NCI-H1694 (cell line): ENCODE measurements at regions not wholly inside any gene's neighbourhood (a gene's known extent, or its start where the extent isn't known, plus 50 kb on each side); places are given as distances from the start of the nearest gene placed in this dataset.
"Not testable (repeated sequence)": the region's sequence is repeated elsewhere in the genome, so short reads cannot be mapped to it uniquely, and the experiment has no call there.

Source experiments
- DNase-seq: peaks from one replicate; lab custom pipeline; 2025; lab: John Stamatoyannopoulos, UW

DNA sequence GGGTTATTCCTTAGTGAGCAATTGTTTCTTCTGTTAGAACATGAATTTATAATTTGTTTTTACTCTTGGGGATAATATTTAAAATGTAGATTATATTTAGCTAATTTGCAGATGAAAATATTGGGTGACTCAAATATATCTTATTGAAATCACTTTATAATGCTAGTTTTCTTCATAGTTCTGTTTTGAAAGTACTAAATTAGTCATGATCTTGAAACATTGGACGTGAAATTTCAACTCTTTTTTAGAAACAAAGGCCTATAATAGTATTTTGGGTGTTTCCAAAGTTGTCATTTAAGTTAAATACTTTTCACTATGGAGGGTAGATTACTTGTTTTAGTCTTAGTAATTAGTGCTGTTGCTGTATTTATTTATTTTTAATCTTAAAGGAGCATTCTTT lies 250.9 kb downstream of the UTRN start:
- DNase-seq: no peak

DNA sequence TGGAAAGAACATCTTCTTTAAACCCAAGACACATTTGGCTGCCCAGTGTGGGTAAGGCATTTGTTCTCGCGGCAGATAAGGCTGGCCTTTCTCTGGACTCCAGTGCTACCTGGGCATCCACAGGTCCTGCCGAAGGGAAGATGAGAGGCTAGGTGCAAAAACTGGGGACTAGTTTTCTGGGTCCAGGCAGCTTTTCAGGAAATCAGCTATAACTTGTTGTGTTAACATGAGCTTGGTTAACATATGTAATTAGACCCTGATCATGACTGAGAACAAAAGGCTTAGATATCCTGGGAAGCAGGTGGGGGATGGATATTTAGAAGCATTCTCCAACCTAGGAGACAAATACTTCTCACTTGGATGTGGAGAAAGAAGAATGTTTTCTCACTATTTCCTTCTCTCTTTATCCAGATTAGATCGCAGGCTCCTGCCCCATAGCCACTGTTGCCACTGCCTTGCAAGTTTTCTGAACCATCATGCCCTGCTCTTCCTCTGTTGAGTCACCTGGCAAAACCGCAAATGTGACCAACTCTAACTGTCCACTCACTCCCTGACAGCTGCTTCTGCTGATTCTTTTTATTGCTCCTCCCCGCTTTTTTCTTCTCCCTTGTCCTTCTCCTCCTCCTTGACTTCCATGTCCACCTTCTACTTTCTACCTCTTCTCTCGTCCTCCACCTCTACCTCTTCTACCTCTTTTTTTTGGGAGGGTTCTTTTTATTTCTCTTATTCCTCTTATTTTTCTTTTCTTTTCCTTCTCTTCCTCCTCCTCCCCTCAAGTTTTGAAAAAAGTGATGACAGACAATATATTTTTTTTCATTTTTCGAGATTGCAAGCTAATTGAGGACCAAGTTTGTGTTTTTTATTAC lies 258.1 kb downstream of the UTRN start:
- DNase-seq: no peak

DNA sequence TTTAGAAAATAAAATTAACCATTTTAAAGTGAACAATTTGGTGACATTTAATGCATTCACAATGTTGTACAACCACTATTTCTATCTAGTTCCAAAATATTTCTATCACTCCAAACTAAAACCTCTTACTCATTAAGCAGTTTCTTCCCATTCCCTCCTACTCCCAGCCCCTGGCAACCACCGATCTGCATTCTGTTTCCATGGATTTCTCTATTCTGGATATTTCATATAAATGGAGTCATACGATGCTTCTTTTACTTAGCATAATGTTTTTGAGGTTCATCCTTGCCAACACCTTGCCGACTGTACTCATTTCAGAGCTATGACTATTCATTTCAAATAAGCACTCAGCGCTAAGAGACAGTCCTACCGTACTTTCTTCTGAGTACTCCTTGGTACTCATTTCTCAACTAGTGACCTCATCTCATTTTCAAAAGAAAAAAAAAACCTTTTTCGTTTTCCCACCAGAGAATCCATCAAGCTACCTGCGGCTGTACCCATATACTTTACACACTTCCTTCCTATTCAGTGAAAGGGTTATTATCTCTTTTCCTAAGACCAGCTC lies 259.2 kb downstream of the UTRN start:
- no peak for DNase-seq

- no peak for DNase-seq
Measured at GRCh38 chr6:144546807-144547206, 261.7 kb downstream of the UTRN start.

DNA sequence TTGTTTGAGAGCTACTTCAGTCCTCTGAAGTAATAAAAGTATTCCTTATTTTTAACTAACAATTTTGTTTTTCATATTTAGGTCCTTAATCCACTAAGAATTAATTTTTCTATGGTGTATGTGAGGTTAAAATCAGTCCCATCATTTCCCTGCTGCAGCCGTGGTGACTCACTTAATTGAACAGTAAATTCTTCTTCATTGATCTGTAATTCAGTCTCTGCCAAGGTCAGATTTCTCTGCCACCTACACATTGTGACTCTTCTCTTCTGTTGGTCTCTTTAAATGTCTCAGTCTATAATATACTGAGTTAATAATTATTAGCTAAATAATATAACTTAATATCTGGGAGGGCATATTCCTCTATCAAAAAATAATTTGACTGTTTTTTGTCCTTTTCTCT lies 262.3 kb downstream of the UTRN start:
- DNase-seq: no peak

GRCh38 chr6:144548536-144548935 lies 263.4 kb downstream of the UTRN start:
- no peak for DNase-seq

DNA sequence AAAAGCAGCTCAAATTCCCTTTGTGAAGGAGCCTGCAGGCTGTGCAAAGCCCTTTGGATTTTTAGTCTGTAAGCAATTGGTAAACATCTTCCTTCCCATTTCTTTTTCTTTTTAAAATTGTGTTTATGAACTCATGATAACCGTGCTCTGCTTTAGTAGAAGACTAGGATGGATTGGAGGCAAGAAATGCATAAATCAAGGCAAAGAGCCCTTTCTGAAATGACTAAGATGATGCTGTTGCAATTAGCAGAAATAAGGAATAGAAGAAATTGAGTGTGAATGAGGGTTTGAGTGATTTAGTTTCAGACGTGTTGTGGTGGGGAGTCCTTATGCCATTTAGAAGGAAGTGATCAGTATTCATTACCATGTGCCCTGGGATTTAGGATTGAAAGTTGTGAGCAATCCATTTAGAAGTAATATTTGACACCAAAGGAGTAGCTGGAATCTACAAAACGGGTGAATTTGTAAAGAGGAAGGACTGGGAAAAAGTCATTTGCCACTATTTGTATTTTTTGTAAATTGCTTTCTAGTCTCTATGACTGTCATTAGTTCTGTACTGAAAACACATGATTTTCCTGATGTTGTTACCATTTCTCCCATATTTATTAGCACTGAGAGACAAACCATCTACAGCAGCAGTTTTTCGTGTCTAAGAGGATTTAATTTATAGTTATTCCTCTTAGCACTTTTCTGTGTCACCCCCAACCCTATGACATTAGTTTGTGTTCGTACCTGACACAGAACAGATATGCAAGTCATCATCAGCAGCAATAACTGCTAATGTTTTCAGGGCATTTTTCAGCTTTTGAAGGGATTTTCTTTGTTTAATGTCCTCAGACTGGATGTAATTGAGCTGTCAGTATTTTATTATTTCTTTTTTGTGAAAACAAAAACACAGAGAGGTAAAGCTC lies 265.0 kb downstream of the UTRN start:
- no peak for DNase-seq

- no peak for DNase-seq
Measured at GRCh38 chr6:144551339-144551738, 266.2 kb downstream of the UTRN start.

DNA sequence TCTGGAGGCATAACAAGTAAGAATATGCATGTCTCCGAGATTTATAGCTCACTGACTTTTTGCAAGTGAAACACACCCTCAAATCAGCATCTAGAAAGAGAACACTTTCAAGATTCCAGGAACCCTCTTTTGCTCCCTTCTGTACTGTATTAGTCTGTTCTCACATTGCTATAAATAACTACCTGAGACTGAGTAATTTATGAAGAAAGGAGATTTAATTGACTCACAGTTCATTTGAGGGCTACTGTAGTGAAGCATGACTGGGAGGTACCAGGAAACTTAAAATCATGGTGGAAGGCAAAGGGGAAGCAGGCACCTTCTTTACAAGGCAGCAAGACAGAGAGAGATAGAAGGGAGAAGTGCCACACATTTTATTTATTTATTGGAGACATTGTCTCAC lies 269.9 kb downstream of the UTRN start:
- no peak for DNase-seq

DNA sequence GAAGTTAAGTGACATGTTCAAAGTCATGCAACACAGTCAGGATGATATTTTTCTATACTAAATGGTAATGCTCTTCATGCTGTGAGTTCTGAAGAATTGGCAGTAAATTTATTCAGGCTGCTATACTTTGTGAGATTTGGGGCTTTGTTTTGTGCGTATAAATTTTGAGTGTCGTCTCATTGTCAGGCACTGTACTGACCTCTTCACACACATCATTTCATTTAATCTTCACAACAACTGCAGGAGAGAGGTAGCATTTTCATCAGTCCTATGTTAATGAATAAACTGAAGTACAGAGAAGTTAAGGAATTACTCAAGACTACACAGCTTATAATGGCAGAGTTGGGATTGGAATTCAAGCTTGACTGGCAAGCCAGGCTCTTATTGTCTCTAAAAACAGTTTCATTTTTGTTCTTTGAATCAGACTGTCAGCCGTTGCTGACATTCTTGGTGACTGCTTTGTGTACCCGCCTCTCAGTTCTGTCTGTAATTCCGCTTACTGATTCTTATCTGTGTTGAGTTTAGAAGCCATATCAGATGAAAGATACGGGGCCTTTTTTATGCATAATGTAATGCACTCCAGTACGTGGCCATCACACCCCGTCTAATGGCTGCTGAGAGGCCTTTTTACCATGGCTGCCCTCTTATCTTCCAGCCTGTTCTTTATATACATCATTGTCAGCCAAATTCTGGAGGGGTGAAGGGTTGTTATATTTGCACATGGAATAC lies 274.9 kb downstream of the UTRN start:
- DNase-seq: no peak

DNA sequence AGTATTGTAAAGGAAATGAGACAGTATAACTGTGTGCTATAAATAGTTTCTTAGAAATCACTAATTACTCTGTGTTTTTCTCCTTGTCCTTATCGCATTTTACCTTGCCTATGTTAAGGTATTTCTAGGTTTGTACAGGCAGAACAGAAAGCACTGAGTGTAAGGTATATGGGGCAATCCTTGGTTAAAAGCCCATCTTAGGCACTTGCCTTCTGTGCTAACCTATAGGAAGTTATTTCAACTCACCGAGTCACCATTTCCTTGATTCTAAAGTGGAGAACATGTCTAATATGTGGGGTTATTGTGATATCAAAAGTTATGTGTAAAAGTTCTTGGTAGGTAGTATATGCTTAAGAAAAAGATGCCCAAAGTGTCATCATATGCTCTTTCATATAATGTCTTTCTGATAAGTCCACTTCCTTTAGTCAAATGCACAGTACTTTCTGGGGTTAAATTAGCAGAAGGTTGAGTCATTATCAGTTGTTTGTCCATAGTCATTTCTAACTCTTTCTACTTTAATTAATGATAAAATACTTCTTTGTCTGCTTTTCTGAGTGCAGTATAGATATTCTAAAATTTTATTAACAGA lies 276.4 kb downstream of the UTRN start:
- no peak for DNase-seq

DNA sequence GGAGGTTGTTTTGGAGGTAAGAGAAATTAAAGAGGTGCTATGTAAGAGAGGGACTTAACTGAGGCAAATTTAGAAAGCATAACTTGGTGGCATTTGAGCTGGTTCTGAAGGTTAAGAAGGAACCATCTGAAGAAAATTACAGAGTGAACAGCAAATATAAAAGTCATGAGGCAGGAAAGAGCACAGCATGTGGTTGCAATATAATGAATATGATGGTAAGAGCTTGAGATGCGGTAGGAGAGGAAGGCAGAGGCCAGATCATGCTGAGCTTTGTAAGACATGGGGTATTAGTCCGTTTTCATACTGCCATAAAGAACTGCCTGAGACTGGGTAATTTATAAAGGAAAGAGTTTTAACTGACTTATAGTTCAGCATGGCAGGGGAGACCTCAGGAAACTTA lies 279.1 kb downstream of the UTRN start:
- no peak for DNase-seq

DNA sequence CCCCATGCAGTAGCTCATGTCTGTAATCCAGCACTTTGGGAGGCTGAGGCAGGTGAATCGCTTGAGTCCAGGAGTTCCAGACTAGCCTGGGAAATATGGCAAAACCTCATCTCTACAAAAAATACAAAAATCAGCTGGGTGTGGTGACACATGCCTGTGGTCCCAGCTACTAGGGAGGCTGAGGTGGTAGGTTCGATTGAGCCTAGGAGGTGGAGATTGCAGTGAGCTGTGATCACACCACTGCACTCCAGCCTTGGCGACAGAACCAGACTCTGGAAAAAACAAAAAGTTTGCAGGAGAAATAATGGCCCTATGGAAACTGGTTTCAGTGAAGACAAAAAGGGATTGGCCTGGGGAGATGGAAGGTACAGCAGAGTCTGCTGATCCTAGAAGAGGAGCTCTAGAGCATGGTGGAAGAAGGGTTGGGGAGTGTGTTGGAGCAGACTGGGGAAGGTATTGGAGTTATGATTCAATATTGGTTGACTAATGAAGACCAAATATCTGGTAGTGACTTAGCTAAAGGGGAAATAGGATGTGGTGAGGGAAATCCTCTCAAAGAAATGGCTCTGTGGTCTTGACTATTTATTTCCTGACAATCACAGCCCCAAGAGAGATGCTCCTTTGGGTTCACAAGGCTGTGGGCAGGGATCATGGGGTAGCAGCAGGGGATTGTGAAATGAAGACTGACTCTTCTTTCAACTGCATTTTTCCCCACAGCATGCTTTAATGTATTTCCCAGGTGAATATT lies 281.9 kb downstream of the UTRN start:
- DNase-seq: no peak

DNA sequence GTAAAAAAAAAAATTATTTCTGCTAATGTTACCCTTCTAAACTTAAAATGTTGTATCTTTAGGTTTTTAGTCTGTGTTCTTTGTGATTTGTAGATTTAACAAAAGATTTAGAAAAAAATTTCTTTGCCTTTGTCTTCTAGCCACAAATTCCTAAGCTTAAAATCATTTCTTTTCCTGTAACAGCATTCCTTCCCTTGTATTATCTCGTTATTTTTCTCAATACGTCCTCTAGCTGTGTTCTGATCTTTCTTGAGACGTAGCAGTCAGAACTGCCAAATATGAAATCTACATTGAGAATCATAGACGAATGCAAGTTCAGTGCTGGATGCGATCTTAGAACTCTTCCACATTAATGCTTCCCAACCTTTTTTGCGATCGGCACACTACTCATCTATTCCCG lies 283.1 kb downstream of the UTRN start:
- no peak for DNase-seq

GRCh38 chr6:144572541-144572940 lies 287.4 kb downstream of the UTRN start:
- not testable (repeated sequence) for DNase-seq

GRCh38 chr6:144574796-144575195 lies 289.7 kb downstream of the UTRN start:
- DNase-seq: no peak

GRCh38 chr6:144575327-144575726 lies 290.2 kb downstream of the UTRN start:
- no peak for DNase-seq

DNA sequence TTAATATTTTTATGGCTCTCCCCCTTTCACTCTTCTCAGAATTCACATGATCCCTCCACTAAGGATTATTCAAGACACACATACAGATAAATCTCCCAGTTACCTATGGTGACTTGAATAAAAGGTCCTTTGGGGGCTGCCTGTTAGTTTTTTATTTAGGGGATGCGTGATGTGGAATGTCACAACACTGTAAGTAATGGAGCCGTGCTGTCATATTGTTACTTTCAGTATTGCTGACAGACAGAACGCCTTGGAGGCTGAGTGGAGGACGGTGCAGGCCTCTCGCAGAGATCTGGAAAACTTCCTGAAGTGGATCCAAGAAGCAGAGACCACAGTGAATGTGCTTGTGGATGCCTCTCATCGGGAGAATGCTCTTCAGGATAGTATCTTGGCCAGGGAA lies 291.7 kb downstream of the UTRN start:
- no peak for DNase-seq

DNA sequence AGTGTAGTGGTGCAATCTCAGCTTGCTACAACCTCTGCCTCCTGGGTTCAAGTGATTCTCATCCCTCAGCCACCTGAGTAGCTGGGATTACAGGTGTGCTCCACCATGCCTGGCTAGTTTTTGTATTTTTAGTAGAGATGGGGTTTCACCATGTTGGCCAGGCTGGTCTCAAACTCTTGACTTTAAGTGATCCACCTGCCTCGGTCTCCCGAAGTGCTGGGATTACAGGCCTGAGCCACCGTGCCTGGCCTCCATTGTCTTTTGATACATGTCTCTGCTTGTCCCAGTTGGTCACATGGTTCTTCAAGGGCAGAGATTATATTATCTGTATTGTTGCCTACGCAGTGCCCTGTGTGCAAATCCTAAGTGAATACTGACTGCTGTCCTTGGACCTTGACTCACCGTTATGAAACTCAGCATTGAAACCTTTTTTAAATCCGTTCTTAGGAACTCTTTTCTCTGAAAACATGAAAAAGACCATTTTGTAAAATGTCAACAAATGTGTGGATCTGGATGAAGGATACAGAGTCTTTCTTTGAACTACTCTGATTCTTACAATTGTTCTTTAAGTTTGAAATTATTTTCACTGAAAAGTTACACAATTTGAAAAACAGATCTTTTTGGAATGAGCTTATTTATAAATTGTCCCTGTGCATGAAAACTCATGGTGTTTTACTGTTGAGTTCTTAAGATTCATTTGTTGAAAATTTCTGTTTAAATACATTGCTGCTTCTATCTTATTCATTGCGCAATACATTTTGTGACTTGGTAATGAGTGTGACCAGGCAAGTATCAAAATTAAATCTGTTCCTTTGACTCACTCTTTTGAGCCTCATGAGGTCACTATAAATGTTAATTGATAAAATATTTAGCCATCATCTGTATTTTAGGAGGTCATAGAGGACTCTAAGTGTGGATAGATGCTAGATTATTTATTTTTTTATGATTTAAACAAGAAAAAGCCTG lies 293.5 kb downstream of the UTRN start:
- no peak for DNase-seq

DNA sequence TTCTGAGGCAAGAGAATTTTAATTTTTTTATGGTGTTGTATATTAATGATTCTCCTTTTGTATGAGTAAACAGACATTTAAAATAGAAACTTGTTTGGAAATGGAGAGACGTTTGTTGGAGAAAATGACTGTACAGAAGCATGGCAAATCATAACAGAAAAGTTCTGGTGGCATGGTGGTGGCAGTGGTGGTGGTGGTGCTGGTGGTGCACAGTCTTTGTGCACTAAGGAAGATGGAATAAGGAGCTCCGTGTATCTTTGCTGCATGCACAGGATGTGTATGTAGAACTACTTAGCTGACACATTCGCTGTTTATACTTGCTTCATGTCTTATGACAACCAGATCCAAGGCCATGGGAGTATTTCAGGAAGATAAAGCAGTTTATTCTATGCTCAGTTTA lies 294.9 kb downstream of the UTRN start:
- DNase-seq: no peak
